NCI-H524 treated with DMSO at 0.1 percent for 48 hours (cell line): ENCODE measurements at regions not wholly inside any gene's neighbourhood (a gene's known extent, or its start where the extent isn't known, plus 50 kb on each side); places are given as distances from the start of the nearest gene placed in this dataset.
A peak's percentile ranks its signal among the peaks of the same experiment; 100 is the strongest.
"Not testable (repeated sequence)": the region's sequence is repeated elsewhere in the genome, so short reads cannot be mapped to it uniquely, and the experiment has no call there.

Experiments
- DNase-seq: peaks from one replicate; lab custom pipeline; 2025; lab: John Stamatoyannopoulos, UW

DNA sequence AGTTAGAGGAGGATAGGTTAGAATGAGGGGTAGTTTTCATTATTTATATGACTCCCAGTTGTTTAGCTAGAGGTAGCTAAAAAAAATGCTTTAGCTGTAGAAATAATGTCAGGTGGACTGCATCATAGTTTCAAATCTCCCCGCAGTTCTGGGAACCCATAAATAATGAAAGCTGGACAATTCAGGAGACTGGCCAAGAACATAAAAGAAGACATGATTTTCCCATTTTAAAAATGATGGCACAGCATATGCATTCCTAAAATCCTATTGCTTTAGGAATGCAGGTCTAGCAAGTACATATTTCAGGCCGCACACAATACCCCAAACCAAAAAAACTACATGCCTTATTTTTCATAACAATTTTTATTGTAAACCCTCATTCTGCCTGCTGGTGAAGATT, 143.3 kb downstream of the CTH start:
- DNase-seq = no peak

DNA sequence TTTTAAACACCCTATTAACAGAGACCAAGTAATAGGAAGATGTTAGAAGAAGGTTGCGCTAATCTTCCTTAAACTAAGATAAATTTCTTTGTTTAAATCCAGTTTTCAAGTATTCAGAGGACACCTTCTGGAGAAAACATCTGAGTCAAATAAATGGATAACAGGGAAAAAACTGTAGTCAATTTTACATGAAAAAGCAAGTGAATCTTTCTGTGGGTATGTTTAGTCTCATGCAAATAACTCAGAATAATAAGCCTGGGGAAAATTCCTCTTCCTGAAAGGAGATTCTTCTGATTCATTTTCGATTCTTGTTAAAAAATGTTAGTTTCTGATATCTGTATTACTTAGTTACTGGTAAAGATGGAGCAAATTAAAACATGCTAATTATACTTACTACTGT, 145.5 kb downstream of the CTH start:
- DNase-seq = no peak

DNA sequence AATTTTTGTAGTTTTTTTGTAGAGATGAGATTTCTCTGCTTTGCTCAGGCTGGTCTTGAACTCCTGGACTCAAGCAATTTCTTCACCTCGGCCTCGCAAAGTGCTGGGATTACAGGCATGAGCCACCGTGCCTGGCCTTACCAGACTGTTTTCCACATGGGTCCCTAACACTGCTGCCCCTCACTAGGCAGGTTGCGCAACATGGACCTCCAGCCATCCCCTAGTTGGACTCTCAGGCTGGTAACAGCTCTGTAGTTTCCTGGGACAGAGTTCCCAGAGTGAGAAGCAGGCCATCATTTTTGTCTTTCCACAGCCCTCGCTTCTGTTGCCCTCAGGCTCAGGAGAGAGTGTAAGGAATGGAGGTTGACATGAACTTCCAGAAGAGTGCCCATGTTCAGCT, 156.1 kb downstream of the CTH start:
- no peak for DNase-seq

DNA sequence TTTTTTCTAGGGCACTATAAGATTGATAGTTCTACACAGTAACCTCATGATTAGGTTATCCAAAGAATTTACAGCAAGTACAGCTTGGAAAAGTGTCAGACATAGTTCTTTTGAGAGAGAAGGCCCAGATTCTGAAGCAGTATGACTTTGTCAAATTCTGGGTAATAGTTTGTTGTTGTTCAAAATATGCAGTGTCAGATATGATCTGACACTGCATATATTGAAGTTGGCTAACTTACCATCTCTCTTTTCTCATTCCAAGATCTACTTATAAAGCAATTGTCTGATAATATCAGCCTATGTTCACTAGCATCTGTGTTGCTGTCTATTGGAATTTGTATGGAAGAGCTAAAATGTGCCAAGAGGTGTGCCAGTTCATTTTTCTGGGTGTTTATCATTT, 160.1 kb downstream of the CTH start:
- DNase-seq = no peak

DNA sequence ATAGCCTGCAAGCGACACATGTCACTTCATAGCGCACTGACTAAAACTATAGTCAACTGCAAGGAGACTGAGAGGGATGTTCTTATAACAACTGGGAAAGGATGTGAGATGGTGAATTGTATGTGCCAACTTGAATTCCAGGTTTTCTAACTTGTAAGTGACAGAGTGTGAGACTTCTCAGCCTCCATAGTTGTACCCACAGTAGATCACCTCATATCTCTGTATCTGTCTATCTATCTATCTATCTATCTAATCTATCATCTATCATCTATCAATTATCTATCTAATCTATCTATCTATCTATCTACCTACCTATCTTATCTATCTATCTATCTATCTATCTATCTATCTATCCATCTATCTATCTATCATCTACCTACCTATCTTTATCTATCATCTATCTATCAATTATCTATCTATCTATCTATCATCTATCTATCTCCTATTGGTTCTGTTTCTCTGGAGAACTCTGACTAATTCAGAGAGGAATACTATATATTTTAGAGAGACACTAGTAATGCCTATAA, 162.3 kb downstream of the CTH start:
- DNase-seq = no peak

DNA sequence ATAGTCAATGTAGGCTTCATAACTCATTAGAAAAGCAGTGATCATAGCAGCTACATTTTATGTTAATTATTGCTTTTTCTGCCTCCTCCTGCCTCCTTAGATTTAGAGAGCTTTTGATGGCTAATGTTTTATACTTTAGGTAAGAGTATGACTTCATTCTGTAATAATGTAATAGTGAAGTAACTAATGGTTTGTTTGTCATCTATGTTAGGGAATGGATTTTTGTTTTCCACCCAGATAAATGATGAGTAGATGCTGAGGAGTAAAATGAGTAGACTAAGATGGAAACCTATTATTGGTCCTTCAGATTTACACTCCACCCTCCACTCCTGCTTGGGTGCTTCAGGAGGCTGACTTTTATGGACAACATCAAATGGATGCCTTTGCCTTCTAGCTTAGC, 170.6 kb downstream of the CTH start:
- no peak for DNase-seq

DNA sequence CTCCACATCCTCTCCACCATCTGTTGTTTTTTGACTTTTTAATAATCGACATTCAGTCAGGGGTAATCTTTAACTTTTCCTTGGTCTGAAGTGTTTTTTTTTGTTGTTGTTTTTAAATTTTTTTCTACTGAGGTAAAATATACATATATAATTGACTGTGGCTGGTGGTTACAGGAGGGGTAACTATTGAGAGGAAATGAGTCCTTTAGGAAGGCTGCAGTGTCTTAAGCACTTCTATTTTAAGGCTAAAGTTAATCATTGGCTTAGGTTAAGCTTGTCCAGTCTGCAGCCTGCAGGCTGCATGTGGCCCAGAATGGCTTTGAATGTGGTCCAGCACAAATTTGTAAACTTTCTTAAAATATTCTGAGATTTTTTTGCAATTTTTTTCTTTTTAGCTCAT, 172.5 kb downstream of the CTH start:
- DNase-seq = no peak

DNA sequence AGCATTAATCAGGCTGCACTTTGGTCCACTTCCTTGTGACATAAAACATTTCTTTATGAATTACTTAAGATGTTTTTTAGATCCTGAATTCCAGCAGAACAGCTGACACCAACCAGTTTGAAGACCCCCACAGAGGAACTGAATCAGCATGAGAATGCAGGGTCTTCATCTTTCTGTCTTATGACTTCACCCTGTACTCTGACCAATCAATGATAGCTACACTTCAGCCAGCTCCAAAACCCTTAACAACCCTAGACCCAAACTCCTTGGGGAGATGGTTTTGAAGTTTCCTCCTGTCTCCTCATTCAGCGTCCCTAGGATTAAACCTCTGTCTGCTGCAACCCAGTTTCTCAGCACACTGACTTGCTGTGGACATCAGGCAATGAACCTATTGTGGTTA, 175.0 kb downstream of the CTH start:
- no peak for DNase-seq

DNA sequence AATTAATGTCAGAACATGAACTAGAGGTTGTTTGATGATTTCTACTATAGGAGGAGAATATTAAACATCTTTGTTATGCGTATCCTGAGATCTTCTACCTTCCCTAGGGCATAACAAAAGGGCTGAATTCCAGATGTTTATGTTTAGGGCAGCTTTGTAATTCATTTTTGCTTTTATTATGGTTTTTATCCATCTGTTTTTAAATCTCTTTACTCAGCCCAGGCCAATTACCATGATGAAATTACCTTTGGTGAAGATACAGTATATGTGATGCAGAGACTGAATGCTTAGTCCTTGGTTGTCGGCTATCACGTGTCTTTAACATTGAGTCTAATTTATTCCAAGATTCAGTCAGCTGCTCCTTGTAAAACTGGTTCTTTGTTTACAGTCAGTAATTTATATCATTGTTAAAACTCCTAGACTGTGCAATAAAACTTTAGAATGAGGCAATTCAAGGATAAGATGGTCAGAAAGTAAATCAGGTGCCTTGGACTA, 176.9 kb downstream of the CTH start:
- no peak for DNase-seq

DNA sequence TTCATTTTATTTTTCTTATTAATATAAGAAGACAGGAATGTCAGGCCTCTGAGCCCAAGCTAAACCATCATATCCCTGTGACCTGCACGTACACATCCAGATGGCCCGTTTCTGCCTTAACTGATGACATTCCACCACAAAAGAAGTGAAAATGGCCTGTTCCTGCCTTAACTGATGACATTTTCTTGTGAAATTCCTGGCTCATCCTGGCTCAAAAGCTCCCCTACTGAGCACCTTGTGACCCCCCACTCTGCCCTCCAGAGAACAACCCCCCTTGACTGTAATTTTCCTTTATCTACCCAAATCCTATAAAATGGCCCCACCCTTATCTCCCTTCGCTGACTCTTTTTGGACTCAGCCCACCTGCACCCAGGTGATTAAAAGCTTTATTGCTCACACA, 182.5 kb downstream of the CTH start:
- DNase-seq = not testable (repeated sequence)

DNA sequence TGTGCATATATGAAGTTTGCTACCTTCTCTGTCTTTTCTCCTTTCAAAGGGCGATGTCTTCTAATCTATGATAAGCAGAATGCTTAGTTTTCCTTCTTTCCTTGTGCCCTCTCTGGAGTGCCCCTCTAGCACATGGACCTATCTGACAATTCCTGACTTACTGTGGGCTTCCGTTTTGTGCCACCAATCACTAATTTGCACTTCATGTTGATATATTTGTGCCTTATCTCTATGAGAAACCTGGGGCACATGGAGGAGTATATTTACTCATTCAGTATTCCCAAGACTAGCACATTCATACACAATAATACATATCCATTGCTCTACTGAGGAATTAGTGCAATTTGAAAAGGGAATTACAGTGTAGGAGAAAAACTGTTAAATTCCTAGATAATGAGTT, 197.7 kb downstream of the CTH start:
- no peak for DNase-seq

DNA sequence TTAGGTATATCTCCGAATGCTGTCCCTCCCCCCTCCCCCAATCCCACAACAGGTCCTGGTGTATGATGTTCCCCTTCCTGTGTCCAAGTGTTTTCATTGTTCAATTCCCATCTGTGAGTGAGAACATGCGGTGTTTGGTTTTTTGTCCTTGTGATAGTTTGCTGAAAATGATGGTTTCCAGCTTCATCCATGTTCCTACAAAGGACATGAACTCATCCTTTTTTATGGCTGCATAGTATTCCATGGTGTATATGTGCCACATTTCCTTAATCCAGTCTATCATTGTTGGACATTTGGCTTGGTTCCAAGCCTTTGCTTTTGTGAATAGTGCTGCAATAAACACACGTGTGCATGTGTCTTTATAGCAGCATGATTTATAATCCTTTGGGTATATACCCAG, 199.1 kb downstream of the CTH start:
- DNase-seq = not testable (repeated sequence)

DNA sequence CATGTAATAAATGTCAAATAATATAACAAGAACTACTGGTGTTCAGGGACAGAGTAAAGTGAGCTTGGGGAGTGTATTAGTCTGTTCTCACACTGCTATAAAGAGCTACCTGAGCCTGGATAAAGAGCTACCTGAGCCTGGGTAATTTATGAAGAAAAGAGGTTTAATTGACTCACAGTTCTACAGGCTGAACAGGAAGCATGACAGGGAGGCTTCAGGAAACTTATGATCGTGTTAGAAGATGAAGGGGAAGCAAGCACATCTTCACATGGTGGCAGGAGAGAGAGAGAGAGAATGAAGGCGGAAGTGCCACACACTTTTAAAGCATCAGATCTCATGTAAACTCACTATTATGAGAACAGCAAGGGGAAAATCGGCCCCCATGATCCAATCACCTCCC, 205.9 kb downstream of the CTH start:
- no peak for DNase-seq

DNA sequence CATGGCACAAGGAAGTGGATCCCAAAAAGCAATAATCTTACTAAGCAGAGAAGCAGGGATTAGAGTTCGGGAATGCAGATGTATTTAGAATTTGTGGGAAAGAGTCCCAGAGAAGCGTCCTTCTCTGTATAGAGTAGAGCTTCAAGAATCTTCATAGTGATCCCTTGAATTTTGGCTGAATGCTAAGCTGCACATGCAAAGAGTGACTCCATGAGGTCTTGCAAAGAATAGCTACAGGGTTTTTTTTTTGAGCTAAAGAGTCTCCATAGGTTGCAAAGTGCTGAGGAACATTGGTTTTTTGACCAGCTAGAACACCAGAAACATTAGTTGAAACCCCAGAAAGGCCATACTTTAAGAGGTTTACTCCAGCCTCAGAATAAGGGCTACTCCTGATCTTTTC, 206.7 kb downstream of the CTH start:
- no peak for DNase-seq

DNA sequence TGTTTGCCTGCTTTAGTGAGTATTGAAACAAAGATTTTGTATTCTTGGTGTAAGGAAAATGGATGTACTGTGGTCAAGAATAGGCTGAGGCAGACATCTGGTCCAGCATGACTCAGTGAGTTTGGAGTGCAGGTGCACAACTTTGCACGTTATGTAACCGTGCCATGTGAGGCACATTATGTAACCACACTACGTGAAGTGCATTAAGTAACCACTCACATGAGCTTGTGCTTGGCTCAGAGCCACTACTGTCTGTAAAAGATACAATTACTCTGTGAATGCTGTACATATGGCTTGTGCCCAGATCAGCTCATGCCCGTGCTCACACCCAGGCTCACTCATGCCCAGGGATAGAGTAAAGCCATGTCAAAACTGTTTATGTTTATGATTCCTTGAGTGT, 216.8 kb downstream of the CTH start:
- DNase-seq = no peak

DNA sequence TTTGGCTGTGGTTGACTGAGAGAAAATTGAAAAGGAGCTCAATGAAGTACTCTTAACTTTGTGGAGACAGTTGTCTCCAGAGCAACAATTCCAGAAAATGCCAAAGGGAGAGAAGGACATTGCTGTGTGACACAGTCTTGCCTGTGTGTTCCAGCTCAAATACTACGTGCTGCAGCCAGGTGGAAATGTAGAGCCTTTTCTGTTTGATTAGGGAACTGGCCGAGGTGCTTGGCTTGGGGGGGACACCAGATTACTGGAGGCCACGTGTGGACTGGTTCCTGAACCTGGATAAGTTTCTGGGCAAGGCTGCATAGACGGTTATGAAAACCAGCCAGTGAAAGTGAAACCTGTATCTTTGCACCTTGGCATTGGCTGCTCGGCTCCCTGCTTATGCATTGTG, 217.9 kb downstream of the CTH start:
- DNase-seq = no peak

DNA sequence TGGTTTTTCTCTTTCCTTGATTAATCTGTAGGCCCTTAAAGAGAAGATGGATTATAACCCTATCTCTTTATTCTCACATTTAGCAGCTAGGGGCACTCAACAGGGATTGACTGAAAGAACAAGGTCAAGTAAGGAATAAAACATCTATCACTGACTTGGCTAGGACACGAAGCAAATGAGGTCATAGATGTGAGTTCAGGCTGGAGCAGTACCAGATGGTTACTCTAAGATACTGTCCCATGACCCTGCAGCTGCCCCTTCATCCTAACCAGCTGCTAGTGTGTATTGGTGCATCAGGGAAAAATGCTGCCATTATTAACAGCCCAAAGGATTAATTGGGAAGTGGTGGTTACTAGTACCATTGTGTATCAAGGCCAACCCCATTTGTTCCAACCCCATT, 221.9 kb downstream of the CTH start:
- peak; percentile 93 for DNase-seq

DNA sequence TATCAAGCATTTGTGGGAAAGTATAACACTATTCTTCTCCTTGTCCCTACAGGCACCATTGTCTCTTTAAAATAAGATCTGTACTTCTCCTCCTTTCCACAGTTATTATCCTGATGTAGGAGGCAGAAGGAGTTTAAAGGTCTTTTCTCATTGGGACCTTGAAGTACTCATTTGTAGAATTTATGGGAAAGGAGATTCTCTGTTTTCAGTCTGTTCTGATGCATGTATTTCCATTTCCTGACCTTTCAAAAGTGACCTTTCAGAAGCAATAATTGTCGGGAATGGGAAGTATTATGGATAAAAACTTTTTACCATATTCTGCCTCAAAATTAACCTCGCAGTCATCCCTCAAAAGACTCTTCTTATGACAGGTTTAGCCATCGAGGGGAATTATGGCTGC, 224.8 kb downstream of the CTH start:
- DNase-seq = no peak

DNA sequence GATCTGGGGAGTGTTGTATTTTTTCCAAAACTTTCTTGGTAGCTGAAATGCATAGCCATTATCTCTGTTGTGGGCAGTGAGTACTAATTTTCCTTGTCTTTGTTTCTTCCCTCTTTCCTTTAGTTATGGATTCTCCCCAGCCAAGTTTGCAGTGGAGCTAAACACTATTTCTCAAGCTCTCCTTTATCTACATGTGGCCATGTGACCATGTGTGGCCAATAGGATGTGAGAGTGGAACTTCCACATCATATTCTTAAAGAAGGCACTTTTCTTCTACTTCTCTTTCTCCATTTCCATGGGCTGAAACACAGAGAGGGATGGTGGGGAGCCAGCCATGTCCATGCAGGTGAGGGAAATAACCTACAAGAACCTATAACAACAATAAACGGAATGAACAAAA, 230.8 kb downstream of the CTH start:
- DNase-seq = no peak

DNA sequence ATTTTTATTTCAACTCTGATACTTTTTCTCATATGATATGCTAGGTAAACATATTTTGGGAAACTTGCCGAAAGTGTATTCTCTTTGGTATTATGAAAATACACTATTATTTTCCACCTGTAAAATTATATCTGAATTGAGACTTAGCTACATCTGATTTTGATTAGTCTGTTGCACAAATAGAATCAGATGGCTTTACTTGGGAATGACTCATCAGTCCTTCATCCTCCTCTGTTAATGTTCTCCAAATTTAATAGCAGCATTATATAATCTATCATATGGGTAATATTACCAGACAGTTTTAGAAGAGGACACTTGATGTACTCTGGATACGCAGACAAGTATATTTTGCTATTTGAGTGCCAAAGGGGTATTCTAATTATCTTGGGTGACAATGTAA, 245.3 kb downstream of the CTH start:
- DNase-seq = no peak

DNA sequence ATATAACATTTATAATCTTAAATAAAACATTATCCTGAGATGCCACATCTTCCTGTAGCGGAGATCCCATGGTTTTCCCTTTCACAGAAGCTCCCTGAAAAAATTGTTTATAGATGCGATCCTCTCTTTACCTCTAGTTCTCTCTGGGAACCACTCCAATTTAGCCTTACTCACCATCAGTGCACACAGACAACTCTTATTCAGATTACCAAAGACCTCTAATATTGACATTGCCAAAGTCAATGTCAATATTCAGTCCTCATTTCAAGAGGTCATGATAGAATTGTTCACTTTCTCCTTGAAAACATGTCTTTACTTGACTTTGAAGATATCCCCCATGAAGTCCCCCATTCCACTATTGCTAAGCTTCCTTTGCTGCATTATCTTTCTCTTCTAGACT, 248.8 kb downstream of the CTH start:
- DNase-seq = no peak

DNA sequence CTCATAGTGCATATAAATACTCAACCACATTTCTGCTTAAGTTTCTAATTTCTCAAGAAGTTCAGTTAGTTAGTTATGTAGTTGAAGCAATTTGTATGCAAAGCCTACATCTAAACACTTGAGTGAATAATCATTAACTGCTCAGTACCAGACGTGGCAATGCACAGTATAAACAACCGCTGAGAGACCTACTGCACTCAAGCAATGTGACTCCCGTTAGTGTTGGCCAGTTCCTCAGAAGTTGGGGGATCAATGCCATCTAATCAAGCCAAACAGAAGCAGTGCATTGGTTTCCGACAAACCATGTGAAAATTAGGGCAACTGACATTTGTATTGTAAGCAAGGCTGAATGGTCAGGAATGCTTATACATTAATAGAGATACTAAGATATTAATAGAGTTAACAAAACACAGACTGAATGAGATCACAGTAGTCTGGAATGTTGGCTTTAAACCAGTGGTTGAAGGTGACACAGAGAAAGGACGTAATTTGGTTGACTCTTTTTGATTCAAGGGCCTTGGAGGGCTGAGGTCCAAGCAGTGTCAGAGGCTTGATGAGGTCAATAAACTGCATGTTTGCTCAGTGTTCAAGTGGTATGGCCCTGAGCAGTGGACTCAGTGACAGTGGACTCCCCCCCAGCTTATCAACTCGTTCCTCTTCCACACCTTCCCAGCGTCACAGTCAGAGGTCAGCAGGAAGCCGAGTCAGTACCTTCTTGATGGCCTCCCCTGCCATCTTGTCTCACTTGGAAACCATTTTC, 255.5 kb downstream of the CTH start:
- DNase-seq = no peak

DNA sequence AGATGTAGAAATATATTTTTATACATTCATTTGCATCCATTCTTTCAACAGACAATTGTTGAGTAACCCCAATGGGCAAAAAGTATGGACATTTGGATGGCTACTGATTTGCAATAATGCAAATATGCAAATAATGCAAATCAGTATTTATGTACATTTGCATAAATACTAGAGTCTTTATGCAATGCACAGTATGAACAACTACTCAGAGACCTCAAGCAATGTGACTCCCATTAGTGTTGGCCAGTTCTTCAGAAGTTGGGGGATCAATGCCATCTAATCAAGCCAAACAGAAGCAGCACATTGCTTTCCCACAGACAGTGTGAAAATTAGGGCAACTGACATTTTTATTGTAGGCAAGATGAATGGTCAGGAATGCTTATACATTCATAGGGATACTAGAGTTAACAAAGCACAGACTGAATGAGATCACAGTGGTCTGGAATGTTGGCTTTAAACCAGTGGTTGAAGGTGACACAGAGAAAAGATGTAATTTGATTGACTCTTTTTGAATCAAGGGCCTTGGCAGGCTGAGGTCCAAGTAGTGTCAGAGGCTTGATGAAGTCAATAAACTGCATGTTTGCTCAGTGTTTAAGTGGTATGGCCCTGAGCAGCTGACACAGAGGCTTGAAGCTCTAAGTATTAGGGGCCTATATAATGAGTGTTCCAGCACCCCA, 256.6 kb downstream of the CTH start:
- DNase-seq = no peak

DNA sequence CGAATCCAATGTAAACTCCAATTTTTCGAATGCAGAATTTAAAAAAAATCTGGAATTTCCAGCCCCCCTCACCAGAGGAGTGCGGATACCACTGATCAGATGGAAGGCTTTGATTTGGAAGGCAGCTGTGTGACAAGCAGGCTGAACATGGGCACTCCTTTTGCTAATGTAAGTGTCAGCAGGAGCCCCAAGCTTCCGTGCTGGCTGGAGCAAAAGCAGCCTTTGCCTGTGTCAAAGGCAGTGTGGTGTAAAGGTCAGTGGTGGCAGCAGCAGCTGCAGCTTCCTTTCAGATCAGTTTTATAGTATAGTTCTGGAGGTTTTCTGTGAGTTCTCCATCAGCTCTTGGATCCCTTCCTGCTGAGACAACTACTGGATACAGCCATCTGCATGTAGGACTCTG, 259.9 kb downstream of the CTH start:
- no peak for DNase-seq
